Hepatocyte (in vitro differentiated cells): ENCODE measurements at regions not wholly inside any gene's neighbourhood (a gene's known extent, or its start where the extent isn't known, plus 50 kb on each side); places are given as distances from the start of the nearest gene placed in this dataset.

Experiments
- DNase-seq: peaks from one replicate; pipeline ENCODE4 v3.0.0-alpha.2; 2016; ENCODE audit warnings: low spot score
- H2AFZ ChIP-seq: fragments of 200-600 bp; sonication (generic); 2 replicates; pipeline ENCODE4 v1.6.0; 2016; ENCODE audit warnings: antibody characterized with exemption, mild to moderate bottlenecking
- H3K27ac ChIP-seq: fragments of 200-600 bp; sonication (generic); 2 replicates; pipeline ENCODE4 v1.5.1; 2016; ENCODE audit warnings: mild to moderate bottlenecking
- H3K27me3 ChIP-seq: fragments of 200-600 bp; sonication (generic); 2 replicates; pipeline ENCODE4 v1.6.1; 2016
- H3K36me3 ChIP-seq: fragments of 200-600 bp; sonication (generic); replicated peaks from 2 replicates; pipeline ENCODE4 v1.5.1; 2016; ENCODE audit warnings: low read depth; ENCODE audit not compliant: insufficient read depth
- H3K4me1 ChIP-seq: fragments of 200-600 bp; sonication (generic); 2 replicates; pipeline ENCODE4 v1.5.1; 2016; ENCODE audit warnings: mild to moderate bottlenecking, moderate library complexity; ENCODE audit not compliant: insufficient read depth
- H3K4me2 ChIP-seq: fragments of 200-600 bp; sonication (generic); 2 replicates; pipeline ENCODE4 v1.6.0; 2016
- H3K4me3 ChIP-seq: fragments of 200-600 bp; sonication (generic); 2 replicates; pipeline ENCODE4 v1.5.1; 2016; ENCODE audit warnings: mild to moderate bottlenecking
- H3K79me2 ChIP-seq: fragments of 200-600 bp; sonication (generic); 2 replicates; pipeline ENCODE4 v1.6.0; 2017; ENCODE audit warnings: mild to moderate bottlenecking
- H3K9me2 ChIP-seq: fragments of 200-600 bp; sonication (generic); replicated peaks from 2 replicates; pipeline ENCODE4 v1.6.0; 2017; ENCODE audit warnings: mild to moderate bottlenecking; ENCODE audit not compliant: insufficient read depth
- H3K9me3 ChIP-seq: fragments of 200-600 bp; sonication (generic); 2 replicates; pipeline ENCODE4 v1.5.1; 2016; ENCODE audit warnings: low read depth, mild to moderate bottlenecking
- H4K20me1 ChIP-seq: fragments of 200-600 bp; sonication (generic); 2 replicates; pipeline ENCODE4 v1.6.0; 2016; ENCODE audit warnings: mild to moderate bottlenecking; ENCODE audit not compliant: insufficient read depth, poor library complexity, severe bottlenecking
- EZH2 ChIP-seq: fragments of 200-600 bp; sonication (generic); IDR thresholded peaks from 2 replicates; pipeline ENCODE4 v1.6.1; 2016; ENCODE audit warnings: antibody characterized with exemption, mild to moderate bottlenecking, borderline replicate concordance
- EZH2phosphoT487 ChIP-seq: fragments of 200-600 bp; sonication (generic); IDR thresholded peaks from one replicate; pipeline ENCODE4 v1.6.1; 2018; ENCODE audit warnings: antibody characterized with exemption, mild to moderate bottlenecking, low read depth, moderate library complexity; ENCODE audit not compliant: unreplicated experiment, severe bottlenecking
- WGBS: methylation state at CpG from one replicate; pipeline ENCODE4 v1.1.6; 2016; ENCODE audit warnings: low lambda C conversion rate; ENCODE audit errors: missing lambda C conversion rate; 5-methylcytosine and 5-hydroxymethylcytosine counted together
- TF ChIP-seq, protein P1 (sequence below): fragments of 200-600 bp; sonication (generic); IDR thresholded peaks from 2 replicates; pipeline ENCODE4 v1.5.1; 2016; ENCODE audit warnings: antibody characterized with exemption, mild to moderate bottlenecking; ENCODE audit not compliant: poor library complexity

DNA sequence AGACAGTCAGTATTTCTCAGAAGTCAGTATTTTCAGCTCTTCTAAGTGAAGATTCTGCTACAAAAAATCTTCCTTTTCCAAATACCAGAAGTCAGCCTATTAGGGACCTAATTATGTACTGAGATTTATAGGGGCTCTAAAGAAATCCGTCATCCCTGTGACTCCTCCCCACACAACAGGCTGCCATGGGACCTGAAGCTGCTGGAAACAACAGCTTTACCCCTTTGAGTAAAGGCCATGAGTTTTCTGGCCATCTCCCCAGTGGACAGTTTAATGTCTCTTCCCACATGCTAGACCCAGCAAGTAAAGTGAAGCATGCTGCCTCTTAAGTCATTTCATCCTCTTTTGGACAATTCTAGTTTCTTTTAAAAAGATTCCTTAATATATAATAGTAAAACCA is 255.7 kb upstream of the ACVR2A start:
- Histone ChIP-seq H3K4me1 (no peaks in the 10 kb centered on the region), H4K20me1 (no peaks in the 10 kb centered on the region), H3K9me2 (no peaks in the 10 kb centered on the region), H3K27ac (no peak overlapping the region), H3K4me3 (no peak overlapping the region), H3K4me2 (no peak overlapping the region), H3K79me2 (no peaks in the 10 kb centered on the region), H2AFZ (no peak overlapping the region), H3K9me3 (no peaks in the 10 kb centered on the region), H3K27me3 (no peaks in the 10 kb centered on the region), H3K36me3 (no peaks in the 10 kb centered on the region)
- DNase-seq = no peak
- TF ChIP-seq EZH2 = no peak
- TF ChIP-seq EZH2phosphoT487 = no peak
- TF ChIP-seq, protein P1, sequence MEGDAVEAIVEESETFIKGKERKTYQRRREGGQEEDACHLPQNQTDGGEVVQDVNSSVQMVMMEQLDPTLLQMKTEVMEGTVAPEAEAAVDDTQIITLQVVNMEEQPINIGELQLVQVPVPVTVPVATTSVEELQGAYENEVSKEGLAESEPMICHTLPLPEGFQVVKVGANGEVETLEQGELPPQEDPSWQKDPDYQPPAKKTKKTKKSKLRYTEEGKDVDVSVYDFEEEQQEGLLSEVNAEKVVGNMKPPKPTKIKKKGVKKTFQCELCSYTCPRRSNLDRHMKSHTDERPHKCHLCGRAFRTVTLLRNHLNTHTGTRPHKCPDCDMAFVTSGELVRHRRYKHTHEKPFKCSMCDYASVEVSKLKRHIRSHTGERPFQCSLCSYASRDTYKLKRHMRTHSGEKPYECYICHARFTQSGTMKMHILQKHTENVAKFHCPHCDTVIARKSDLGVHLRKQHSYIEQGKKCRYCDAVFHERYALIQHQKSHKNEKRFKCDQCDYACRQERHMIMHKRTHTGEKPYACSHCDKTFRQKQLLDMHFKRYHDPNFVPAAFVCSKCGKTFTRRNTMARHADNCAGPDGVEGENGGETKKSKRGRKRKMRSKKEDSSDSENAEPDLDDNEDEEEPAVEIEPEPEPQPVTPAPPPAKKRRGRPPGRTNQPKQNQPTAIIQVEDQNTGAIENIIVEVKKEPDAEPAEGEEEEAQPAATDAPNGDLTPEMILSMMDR = no peak
- 50% methylated on average over 1 of the region's 1 CpG for WGBS

DNA sequence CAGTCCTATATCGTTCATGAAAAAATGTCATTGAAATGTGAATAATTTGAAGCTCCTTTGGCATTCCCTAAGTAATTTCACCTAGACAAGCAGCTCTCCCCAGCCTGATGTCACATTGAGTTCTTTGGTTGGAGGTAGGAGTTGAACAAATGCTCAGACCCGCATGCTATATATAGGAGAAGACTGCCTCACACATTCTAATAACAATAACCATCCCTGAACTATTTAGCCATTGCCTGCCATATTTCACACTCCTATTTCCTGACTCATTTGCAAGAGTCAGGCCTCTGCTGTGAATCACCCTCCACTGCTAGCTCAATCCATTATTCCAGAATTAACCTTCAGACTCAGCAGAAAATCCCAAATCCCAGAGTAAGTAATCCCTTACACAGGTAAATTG is 256.6 kb upstream of the ACVR2A start:
- no peaks in the 10 kb centered on the region for H3K9me2 ChIP-seq
- DNase-seq = no peak
- H3K4me1 ChIP-seq = no peaks in the 10 kb centered on the region
- no peak overlapping the region for H3K27ac ChIP-seq
- H3K9me3 ChIP-seq = no peaks in the 10 kb centered on the region
- H3K27me3 ChIP-seq = no peaks in the 10 kb centered on the region
- H3K79me2 ChIP-seq = no peaks in the 10 kb centered on the region
- no peak overlapping the region for H3K4me2 ChIP-seq
- no peak overlapping the region for H2AFZ ChIP-seq
- no peaks in the 10 kb centered on the region for H4K20me1 ChIP-seq
- H3K4me3 ChIP-seq = no peak overlapping the region
- WGBS = 94% methylated on average over 2 of the region's 2 CpGs
- TF ChIP-seq, protein P1 = no peak
- TF ChIP-seq EZH2phosphoT487 (no peak), EZH2 (no peak)
- no peaks in the 10 kb centered on the region for H3K36me3 ChIP-seq

DNA sequence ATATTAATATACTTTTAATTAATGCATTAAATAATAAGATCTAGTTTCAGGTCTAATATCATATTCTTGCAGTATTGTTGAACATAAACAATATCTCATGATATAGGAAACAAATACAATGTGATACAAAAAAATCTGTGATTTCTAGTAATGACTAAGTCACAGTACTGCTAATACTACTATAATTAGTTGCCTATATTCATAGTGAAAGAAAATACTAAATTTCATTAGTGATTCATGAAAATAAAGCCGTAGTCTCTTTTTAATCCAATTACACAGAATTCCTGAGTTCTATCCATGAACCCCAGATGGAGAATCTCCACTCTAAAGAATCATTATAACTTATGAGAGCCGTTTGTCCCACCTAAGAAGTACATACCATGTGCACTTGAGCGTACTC is 266.3 kb upstream of the ACVR2A start:
- no peak overlapping the region for H3K4me2 ChIP-seq
- no peaks in the 10 kb centered on the region for H4K20me1 ChIP-seq
- no peak for DNase-seq
- no peaks in the 10 kb centered on the region for H3K36me3 ChIP-seq
- TF ChIP-seq, protein P1 = no peak
- TF ChIP-seq EZH2 (no peak), EZH2phosphoT487 (no peak)
- no peaks in the 10 kb centered on the region for H3K79me2 ChIP-seq
- no peaks in the 10 kb centered on the region for H3K27me3 ChIP-seq
- H3K9me2 ChIP-seq = no peaks in the 10 kb centered on the region
- WGBS = 76% methylated on average over 3 of the region's 3 CpGs
- no peak overlapping the region for H2AFZ ChIP-seq
- H3K9me3 ChIP-seq = no peaks in the 10 kb centered on the region
- no peaks in the 10 kb centered on the region for H3K4me1 ChIP-seq
- no peak overlapping the region for H3K4me3 ChIP-seq
- no peak overlapping the region for H3K27ac ChIP-seq

DNA sequence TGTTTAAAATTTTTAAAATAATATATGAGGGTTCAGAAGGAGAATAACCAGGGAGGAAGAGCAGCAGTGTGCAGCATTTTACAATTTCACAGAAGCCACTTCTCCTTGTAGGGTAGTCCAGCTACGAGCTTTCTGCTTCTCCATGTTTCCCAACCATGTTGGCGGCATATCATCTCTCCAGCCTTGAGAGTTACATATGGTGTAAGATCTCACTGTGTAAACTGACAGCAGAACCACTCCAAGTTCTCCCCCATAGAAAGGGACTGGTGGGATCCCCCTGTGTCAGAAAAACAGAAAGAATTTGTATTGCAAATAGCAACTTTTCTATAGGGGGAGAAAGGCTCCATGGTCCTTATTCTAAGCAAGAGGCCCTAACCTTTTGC is 266.8 kb upstream of the ACVR2A start:
- Histone ChIP-seq H3K36me3 (no peaks in the 10 kb centered on the region), H3K4me2 (no peak overlapping the region), H4K20me1 (no peaks in the 10 kb centered on the region), H3K79me2 (no peaks in the 10 kb centered on the region), H2AFZ (no peak overlapping the region), H3K27me3 (no peaks in the 10 kb centered on the region), H3K9me3 (no peaks in the 10 kb centered on the region), H3K4me1 (no peaks in the 10 kb centered on the region), H3K9me2 (no peaks in the 10 kb centered on the region), H3K27ac (peak overlapping the region; percentile 70), H3K4me3 (no peak overlapping the region)
- TF ChIP-seq, protein P1 = no peak
- TF ChIP-seq EZH2 (no peak), EZH2phosphoT487 (no peak)
- DNase-seq = no peak
- WGBS = 91% methylated on average over 2 of the region's 2 CpGs
